Astrocyte (in vitro differentiated cells and primary cell): ENCODE measurements at regions not wholly inside any gene's neighbourhood (a gene's known extent, or its start where the extent isn't known, plus 50 kb on each side); places are given as distances from the start of the nearest gene placed in this dataset.

Experiments
- DNase-seq: peaks from one replicate; pipeline ENCODE4 v3.0.0-alpha.2; 2010; ENCODE audit warnings: low read depth
- FAIRE-seq: peaks from 2 replicates; lab custom pipeline; 2011; peaks lifted over from hg19 to GRCh38; lab: Jason Lieb, UNC
- H2AFZ ChIP-seq: 2 replicates; pipeline ENCODE4 v1.6.0; 2012; ENCODE audit warnings: low read depth, low read length, inconsistent platforms
- H3K27ac ChIP-seq: 2 replicates; pipeline ENCODE4 v1.5.1; 2011; ENCODE audit warnings: low read depth, low read length, inconsistent platforms
- H3K27me3 ChIP-seq: 2 replicates; pipeline ENCODE4 v1.6.0; 2011; ENCODE audit warnings: low read length, inconsistent platforms; ENCODE audit not compliant: insufficient read depth
- H3K36me3 ChIP-seq: 2 replicates; pipeline ENCODE4 v1.5.1; 2011; ENCODE audit warnings: low read length, inconsistent platforms; ENCODE audit not compliant: insufficient read depth
- H3K4me1 ChIP-seq: 2 replicates; pipeline ENCODE4 v1.5.1; 2011; ENCODE audit warnings: low read length, inconsistent platforms; ENCODE audit not compliant: insufficient read depth
- H3K4me2 ChIP-seq: 2 replicates; pipeline ENCODE4 v1.6.0; 2012; ENCODE audit warnings: low read length, inconsistent platforms
- H3K4me3 ChIP-seq: 2 replicates; pipeline ENCODE4 v1.5.1; 2011; ENCODE audit warnings: low read depth, mild to moderate bottlenecking, low read length, inconsistent platforms; ENCODE audit not compliant: insufficient read depth
- H3K79me2 ChIP-seq: 2 replicates; pipeline ENCODE4 v1.6.0; 2012; ENCODE audit warnings: mild to moderate bottlenecking, low read length, inconsistent platforms; ENCODE audit not compliant: insufficient read depth
- H3K9ac ChIP-seq: 2 replicates; pipeline ENCODE4 v1.6.0; 2012; ENCODE audit warnings: mild to moderate bottlenecking, low read length, inconsistent platforms
- H3K9me3 ChIP-seq: 2 replicates; pipeline ENCODE4 v1.5.1; 2012; ENCODE audit warnings: low read depth, mild to moderate bottlenecking, low read length, inconsistent platforms; ENCODE audit not compliant: insufficient read depth
- H4K20me1 ChIP-seq: 2 replicates; pipeline ENCODE4 v1.6.0; 2012; ENCODE audit warnings: low read length, inconsistent platforms; ENCODE audit not compliant: insufficient read depth
- H3K27ac Mint-ChIP-seq: one replicate; pipeline ENCODE4 v1.8.0; 2021; ENCODE audit warnings: mild to moderate bottlenecking, mixed read lengths; ENCODE audit not compliant: unreplicated experiment
- H3K27me3 Mint-ChIP-seq: one replicate; pipeline ENCODE4 v1.8.0; 2021; ENCODE audit warnings: low read depth, mixed read lengths; ENCODE audit not compliant: unreplicated experiment
- H3K36me3 Mint-ChIP-seq: one replicate; pipeline ENCODE4 v1.8.0; 2021; ENCODE audit warnings: low read depth, mixed read lengths; ENCODE audit not compliant: unreplicated experiment
- H3K4me1 Mint-ChIP-seq: one replicate; pipeline ENCODE4 v1.8.0; 2021; ENCODE audit warnings: low read depth, mixed read lengths; ENCODE audit not compliant: unreplicated experiment
- H3K4me3 Mint-ChIP-seq: one replicate; pipeline ENCODE4 v1.8.0; 2021; ENCODE audit warnings: mild to moderate bottlenecking, moderate library complexity, mixed read lengths; ENCODE audit not compliant: unreplicated experiment
- H3K9me3 Mint-ChIP-seq: one replicate; pipeline ENCODE4 v1.8.0; 2021; ENCODE audit warnings: mild to moderate bottlenecking, mixed read lengths; ENCODE audit not compliant: unreplicated experiment
- CTCF ChIP-seq: IDR thresholded peaks from 2 replicates; pipeline ENCODE4 v1.5.1; 2011; ENCODE audit warnings: low read depth, mild to moderate bottlenecking, inconsistent platforms, low read length, moderate library complexity; ENCODE audit not compliant: insufficient read depth
- EZH2 ChIP-seq: IDR thresholded peaks from 2 replicates; pipeline ENCODE4 v1.6.1; 2012; ENCODE audit warnings: mild to moderate bottlenecking, low read length, inconsistent platforms; ENCODE audit not compliant: insufficient read depth

GRCh38 chr2:13335862-13336535 is 619.3 kb downstream of the TRIB2 start:
- Mint-ChIP-seq H3K9me3 (no peaks in the 10 kb centered on the region), H3K27me3 (no peaks in the 10 kb centered on the region), H3K36me3 (no peaks in the 10 kb centered on the region), H3K4me1 (no peaks in the 10 kb centered on the region), H3K27ac (no peak overlapping the region), H3K4me3 (no peak overlapping the region)
- H3K27ac ChIP-seq = no peak overlapping the region
- H3K9me3 ChIP-seq = no peaks in the 10 kb centered on the region
- no peaks in the 10 kb centered on the region for H3K79me2 ChIP-seq
- H4K20me1 ChIP-seq = no peaks in the 10 kb centered on the region
- no peak overlapping the region for H3K9ac ChIP-seq
- H3K4me1 ChIP-seq = no peaks in the 10 kb centered on the region
- FAIRE-seq (no peak), DNase-seq (no peak)
- no peak for TF ChIP-seq CTCF
- no peak overlapping the region for H3K4me2 ChIP-seq
- no peaks in the 10 kb centered on the region for H3K36me3 ChIP-seq
- no peaks in the 10 kb centered on the region for H3K27me3 ChIP-seq
- H2AFZ ChIP-seq = no peak overlapping the region
- no peak overlapping the region for H3K4me3 ChIP-seq

GRCh38 chr2:13351068-13351467 is 634.3 kb downstream of the TRIB2 start:
- no peaks in the 10 kb centered on the region for H4K20me1 ChIP-seq
- no peaks in the 10 kb centered on the region for H3K36me3 ChIP-seq
- no peak for DNase-seq
- no peak overlapping the region for H3K4me3 ChIP-seq
- no peaks in the 10 kb centered on the region for H3K36me3 Mint-ChIP-seq
- H3K9me3 ChIP-seq = no peaks in the 10 kb centered on the region
- TF ChIP-seq CTCF (no peak), EZH2 (no peak)
- H3K27me3 ChIP-seq = no peaks in the 10 kb centered on the region
- H3K27ac Mint-ChIP-seq = no peak overlapping the region
- no peak overlapping the region for H3K9ac ChIP-seq
- no peaks in the 10 kb centered on the region for H3K4me1 ChIP-seq
- no peak overlapping the region for H3K4me2 ChIP-seq
- H3K79me2 ChIP-seq = no peaks in the 10 kb centered on the region
- no peak overlapping the region for H2AFZ ChIP-seq
- H3K4me1 Mint-ChIP-seq = no peaks in the 10 kb centered on the region
- H3K27me3 Mint-ChIP-seq = no peaks in the 10 kb centered on the region
- no peaks in the 10 kb centered on the region for H3K9me3 Mint-ChIP-seq
- no peak for FAIRE-seq
- no peak overlapping the region for H3K4me3 Mint-ChIP-seq
- H3K27ac ChIP-seq = no peak overlapping the region

- TF ChIP-seq EZH2 (no peak), CTCF (no peak)
- Mint-ChIP-seq H3K4me1 (no peaks in the 10 kb centered on the region), H3K36me3 (no peaks in the 10 kb centered on the region), H3K4me3 (no peak overlapping the region), H3K9me3 (no peaks in the 10 kb centered on the region), H3K27ac (no peak overlapping the region), H3K27me3 (peaks cover 1% of the 10 kb centered on the region)
- Histone ChIP-seq H3K9ac (no peak overlapping the region), H3K9me3 (no peaks in the 10 kb centered on the region), H3K4me2 (no peak overlapping the region), H3K27ac (no peak overlapping the region), H3K27me3 (no peaks in the 10 kb centered on the region), H3K79me2 (no peaks in the 10 kb centered on the region), H3K4me3 (no peak overlapping the region), H3K36me3 (no peaks in the 10 kb centered on the region), H2AFZ (no peak overlapping the region), H3K4me1 (no peaks in the 10 kb centered on the region), H4K20me1 (no peaks in the 10 kb centered on the region)
- FAIRE-seq (no peak), DNase-seq (no peak)
Observed at GRCh38 chr2:13353083-13353482, 636.3 kb downstream of the TRIB2 start.
